SK-N-SH (cell line): ENCODE measurements at regions not wholly inside any gene's neighbourhood (a gene's known extent, or its start where the extent isn't known, plus 50 kb on each side); places are given as distances from the start of the nearest gene placed in this dataset.
A peak's percentile ranks its signal among the peaks of the same experiment; 100 is the strongest.

Source experiments
- CTCF ChIA-PET: fragments of 300-600, 350-600 bp; formaldehyde crosslinking; extraction: SDS; loops from one replicate; lab custom pipeline; 2021; lab: Yijun Ruan, JAX
- POLR2A ChIA-PET: fragments of 350-600 bp; sonication (Branson Sonifier 250); formaldehyde crosslinking; extraction: SDS; loops from one replicate; lab custom pipeline; 2020; ENCODE audit warnings: antibody characterized with exemption, inconsistent platforms; lab: Yijun Ruan, JAX
- DNase-seq: peaks from one replicate; pipeline ENCODE4 v3.0.0; 2012
- H2AFZ ChIP-seq: fragments of 200-600 bp; sonication (generic); 2 replicates; pipeline ENCODE4 v1.8.1; 2016; ENCODE audit warnings: antibody characterized with exemption, mild to moderate bottlenecking, low read depth
- H3F3A ChIP-seq: fragments of 200-600 bp; sonication (generic); replicated peaks from 2 replicates; pipeline ENCODE3; 2016; ENCODE audit warnings: antibody characterized with exemption, mild to moderate bottlenecking; ENCODE audit not compliant: insufficient read depth
- H3K27ac ChIP-seq, 2 experiments: fragments of 200-500 bp in 1 of 2; fragments of 200-600 bp in 1 of 2; sonication (Bioruptor generic) in 1 of 2; sonication (generic), shearing (Covaris generic) in 1 of 2; 2 replicates each; pipeline versions ENCODE4 v1.5.1 to v1.6.1; 2014 to 2016; ENCODE audit warnings: low read depth in 2 of 2, inconsistent platforms in 1 of 2, low read length in 1 of 2, mild to moderate bottlenecking in 1 of 2, mixed read lengths in 1 of 2
- H3K27me3 ChIP-seq: fragments of 200-600 bp; sonication (generic), shearing (Covaris generic); 2 replicates; pipeline ENCODE4 v1.6.1; 2016; ENCODE audit warnings: mixed run types; ENCODE audit not compliant: insufficient read depth
- H3K36me3 ChIP-seq, 2 experiments: fragments of 200-500 bp in 1 of 2; fragments of 200-600 bp in 1 of 2; sonication (Bioruptor generic) in 1 of 2; sonication (generic) in 1 of 2; replicated peaks in 1 of 2; 2 replicates each; pipeline versions ENCODE3 to v1.5.1; 2014 to 2016; ENCODE audit warnings: low read length in 1 of 2, mild to moderate bottlenecking in 1 of 2; ENCODE audit not compliant: insufficient read depth in 2 of 2, control insufficient read depth in 1 of 2
- H3K4me1 ChIP-seq, 2 experiments: fragments of 200-500 bp in 1 of 2; fragments of 200-600 bp in 1 of 2; sonication (Bioruptor generic) in 1 of 2; sonication (generic), shearing (Covaris generic) in 1 of 2; 2 replicates each; pipeline versions ENCODE4 v1.5.1 to v1.6.1; 2014 to 2016; ENCODE audit warnings: low read depth in 1 of 2, low read length in 1 of 2, mixed run types in 1 of 2; ENCODE audit not compliant: insufficient read depth in 2 of 2, control insufficient read depth in 1 of 2
- H3K4me2 ChIP-seq: fragments of 200-600 bp; sonication (generic), shearing (Covaris generic); 2 replicates; pipeline ENCODE4 v1.6.1; 2017; ENCODE audit warnings: mixed run types
- H3K4me3 ChIP-seq, 2 experiments: fragments of 200-500 bp in 1 of 2; fragments of 200-600 bp in 1 of 2; sonication (Bioruptor generic) in 1 of 2; sonication (generic), shearing (Covaris generic) in 1 of 2; 2 replicates each; pipeline versions ENCODE4 v1.5.1 to v1.8.1; 2014 to 2016; ENCODE audit warnings: low read depth in 2 of 2, inconsistent platforms in 1 of 2, low read length in 1 of 2, mild to moderate bottlenecking in 1 of 2, mixed read lengths in 1 of 2, moderate library complexity in 1 of 2
- H3K79me2 ChIP-seq: fragments of 200-600 bp; sonication (generic); 2 replicates; pipeline ENCODE4 v1.8.1; 2017; ENCODE audit warnings: mild to moderate bottlenecking; ENCODE audit not compliant: insufficient read depth
- H3K9ac ChIP-seq: fragments of 200-600 bp; sonication (generic); 2 replicates; pipeline ENCODE4 v1.6.1; 2017; ENCODE audit warnings: mixed run types
- H3K9me2 ChIP-seq: fragments of 200-600 bp; sonication (generic); 2 replicates; pipeline ENCODE4 v1.6.1; 2017; ENCODE audit warnings: mixed run types
- H3K9me3 ChIP-seq: fragments of 200-600 bp; sonication (generic); 2 replicates; pipeline ENCODE4 v1.6.1; 2017; ENCODE audit warnings: mixed run types, mild to moderate bottlenecking, moderate library complexity
- H4K20me1 ChIP-seq: fragments of 200-600 bp; sonication (generic); 2 replicates; pipeline ENCODE4 v1.6.1; 2017; ENCODE audit warnings: mild to moderate bottlenecking, mixed run types; ENCODE audit not compliant: insufficient read depth
- CHD2 ChIP-seq: fragments of 150-350 bp; IDR thresholded peaks from 2 replicates; pipeline ENCODE4 v1.6.1; 2018; ENCODE audit warnings: low read length; ENCODE audit not compliant: partially characterized antibody
- EP300 ChIP-seq, 2 experiments: IDR thresholded peaks; 2 replicates each; pipeline versions ENCODE4 v1.4.0 to v1.6.1; 2012; ENCODE audit warnings: borderline replicate concordance in 1 of 2, low read depth in 1 of 2, low read length in 1 of 2
- FOSL2 ChIP-seq: IDR thresholded peaks from 2 replicates; pipeline ENCODE4 v1.4.0; 2012; ENCODE audit warnings: low read depth, mild to moderate bottlenecking, moderate library complexity, borderline replicate concordance
- FOXJ3 ChIP-seq: sonication (generic); formaldehyde crosslinking; IDR thresholded peaks from 2 replicates; pipeline ENCODE4 v1.5.1; 2020; ENCODE audit warnings: mild to moderate bottlenecking, missing genetic modification reagents
- FOXM1 ChIP-seq: IDR thresholded peaks from 2 replicates; pipeline ENCODE4 v1.4.0; 2012; ENCODE audit warnings: low read depth, mild to moderate bottlenecking
- GABPA ChIP-seq: IDR thresholded peaks from 2 replicates; pipeline ENCODE4 v1.4.0; 2012; ENCODE audit warnings: low read depth, mild to moderate bottlenecking
- GATA2 ChIP-seq: sonication (generic); formaldehyde crosslinking; IDR thresholded peaks from 2 replicates; pipeline ENCODE4 v1.5.0; 2020; ENCODE audit warnings: mild to moderate bottlenecking, missing genetic modification reagents
- JUND ChIP-seq: IDR thresholded peaks from 2 replicates; pipeline ENCODE4 v1.4.0; 2012
- MXI1 ChIP-seq: IDR thresholded peaks from 2 replicates; pipeline ENCODE4 v1.6.1; 2012; ENCODE audit warnings: mild to moderate bottlenecking, low read depth, low read length, improper control_type of control experiment
- NFIC ChIP-seq: IDR thresholded peaks from 2 replicates; pipeline ENCODE4 v1.4.0; 2012; ENCODE audit warnings: borderline replicate concordance
- RAD21 ChIP-seq: IDR thresholded peaks from 2 replicates; pipeline ENCODE4 v1.6.1; 2012; ENCODE audit warnings: mild to moderate bottlenecking, low read length
- RCOR1 ChIP-seq: fragments of 150-350 bp; IDR thresholded peaks from 2 replicates; pipeline ENCODE4 v1.6.1; 2017; ENCODE audit warnings: antibody characterized with exemption, low read length
- RFX5 ChIP-seq: IDR thresholded peaks from 2 replicates; pipeline ENCODE4 v1.6.1; 2012; ENCODE audit warnings: mild to moderate bottlenecking, improper control_type of control experiment, low read length
- RXRA ChIP-seq: IDR thresholded peaks from 2 replicates; pipeline ENCODE4 v1.4.0; 2012; ENCODE audit warnings: low read depth, mild to moderate bottlenecking, borderline replicate concordance
- SMC3 ChIP-seq: IDR thresholded peaks from 2 replicates; pipeline ENCODE4 v1.6.1; 2012; ENCODE audit warnings: low read depth, low read length, improper control_type of control experiment
- USF2 ChIP-seq: fragments of 150-350 bp; IDR thresholded peaks from 2 replicates; pipeline ENCODE4 v1.6.1; 2017; ENCODE audit warnings: antibody characterized with exemption, low read length, low read depth, borderline replicate concordance
- WGBS: methylation state at CpG from one replicate; pipeline ENCODE4 v1.1.6; 2017; ENCODE audit warnings: low lambda C conversion rate; 5-methylcytosine and 5-hydroxymethylcytosine counted together
- TF ChIP-seq, protein P1 (sequence below): IDR thresholded peaks from 2 replicates; pipeline ENCODE4 v1.4.0; 2012; ENCODE audit warnings: low read depth, borderline replicate concordance
- TF ChIP-seq, protein P2 (sequence below): fragments of 150-350 bp; IDR thresholded peaks from 2 replicates; pipeline ENCODE4 v1.6.1; 2016; ENCODE audit warnings: mild to moderate bottlenecking, low read depth, low read length
- TF ChIP-seq, protein P3 (sequence below): IDR thresholded peaks from 2 replicates; pipeline ENCODE4; 2012

DNA sequence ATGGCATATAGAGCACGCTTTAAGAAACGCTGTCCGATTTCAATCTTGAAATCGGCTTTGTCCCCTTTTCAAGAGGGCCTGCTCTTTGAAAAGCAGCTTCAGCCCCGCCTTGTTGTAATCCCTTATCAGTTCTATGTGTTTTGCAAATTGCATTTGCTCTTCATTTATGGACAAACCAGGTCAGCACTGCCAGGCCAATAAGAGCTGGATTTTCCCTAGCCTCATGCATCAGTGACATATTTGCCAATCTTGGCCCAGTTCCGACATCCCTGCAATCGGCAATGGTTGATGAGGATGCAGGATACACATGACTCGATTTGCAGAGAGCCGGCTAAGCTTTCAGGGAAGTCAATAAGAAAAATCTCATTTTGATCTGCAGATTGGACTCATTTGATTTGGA lies 529.1 kb upstream of the CLINT1 start:
- H3K4me2 ChIP-seq = no peak overlapping the region
- DNase-seq = peak; percentile 50
- CTCF ChIA-PET = interaction anchor here (0.5 to 1.9 kb wide), 7 partner anchors 26 to 313 kb away, joined by 3 to 5 read pairs (median 4); no protein-coding TSS in a partner anchor
- POLR2A ChIA-PET = no interaction called here
- H3K4me1 ChIP-seq = peaks cover 18 to 19% of the 10 kb centered on the region in 2 experiments
- no peak overlapping the region for H3K4me3 ChIP-seq
- no peak overlapping the region for H3K9ac ChIP-seq
- no peaks in the 10 kb centered on the region for H3K9me2 ChIP-seq
- TF ChIP-seq RCOR1 (peak; percentile 77), EP300 (IDR thresholded peaks at IDR 0.05; ENCODE audit: borderline replicate concordance in 1 of 2, low read depth in 1 of 2, low read length in 1 of 2) (peak in 1 of 2 experiments; percentile 81; a peak in 1 of 4 replicates), GABPA (no peak), JUND (no peak), FOXM1 (no peak), MXI1 (peak; percentile 73; the same call in 1 of the 2 replicates), FOSL2 (no peak), RFX5 (0 out of 2 replicates have a peak, but pooled peaks have one; percentile 38), RXRA (no peak), RAD21 (peak; percentile 36), GATA2 (peak; percentile 98), SMC3 (no peak; the same call in 1 of the 2 replicates), CHD2 (peak; percentile 64), FOXJ3 (peak; percentile 90)
- TF ChIP-seq, protein P1, sequence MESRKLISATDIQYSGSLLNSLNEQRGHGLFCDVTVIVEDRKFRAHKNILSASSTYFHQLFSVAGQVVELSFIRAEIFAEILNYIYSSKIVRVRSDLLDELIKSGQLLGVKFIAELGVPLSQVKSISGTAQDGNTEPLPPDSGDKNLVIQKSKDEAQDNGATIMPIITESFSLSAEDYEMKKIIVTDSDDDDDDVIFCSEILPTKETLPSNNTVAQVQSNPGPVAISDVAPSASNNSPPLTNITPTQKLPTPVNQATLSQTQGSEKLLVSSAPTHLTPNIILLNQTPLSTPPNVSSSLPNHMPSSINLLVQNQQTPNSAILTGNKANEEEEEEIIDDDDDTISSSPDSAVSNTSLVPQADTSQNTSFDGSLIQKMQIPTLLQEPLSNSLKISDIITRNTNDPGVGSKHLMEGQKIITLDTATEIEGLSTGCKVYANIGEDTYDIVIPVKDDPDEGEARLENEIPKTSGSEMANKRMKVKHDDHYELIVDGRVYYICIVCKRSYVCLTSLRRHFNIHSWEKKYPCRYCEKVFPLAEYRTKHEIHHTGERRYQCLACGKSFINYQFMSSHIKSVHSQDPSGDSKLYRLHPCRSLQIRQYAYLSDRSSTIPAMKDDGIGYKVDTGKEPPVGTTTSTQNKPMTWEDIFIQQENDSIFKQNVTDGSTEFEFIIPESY = no peak
- H3K27me3 ChIP-seq = no peaks in the 10 kb centered on the region
- no peaks in the 10 kb centered on the region for H3K36me3 ChIP-seq
- peaks cover 38% of the 10 kb centered on the region for H3F3A ChIP-seq
- H3K9me3 ChIP-seq = no peaks in the 10 kb centered on the region
- WGBS = 61% methylated on average over 9 of the region's 9 CpGs
- no peaks in the 10 kb centered on the region for H4K20me1 ChIP-seq
- no peak overlapping the region for H2AFZ ChIP-seq
- peak overlapping the region in 1 of 2 experiments; percentile 84; a peak in 3 of 4 replicates for H3K27ac ChIP-seq
- no peaks in the 10 kb centered on the region for H3K79me2 ChIP-seq

GRCh38 chr5:158387499-158387898 lies 528.6 kb upstream of the CLINT1 start:
- Histone ChIP-seq H3K36me3 (no peaks in the 10 kb centered on the region), H3K27me3 (no peaks in the 10 kb centered on the region), H3K4me3 (no peak overlapping the region), H3K9me3 (no peaks in the 10 kb centered on the region), H2AFZ (no peak overlapping the region), H3K4me2 (no peak overlapping the region), H3K9ac (no peak overlapping the region), H3K4me1 (peaks cover 19 to 23% of the 10 kb centered on the region in 2 experiments), H3F3A (peaks cover 42% of the 10 kb centered on the region), H3K79me2 (no peaks in the 10 kb centered on the region)
- ChIA-PET POLR2A (no interaction called here), CTCF (interaction anchor here (1.1 to 1.9 kb wide), 5 partner anchors 37 to 313 kb away, joined by 3 to 5 read pairs (median 4); no protein-coding TSS in a partner anchor)
- 35% methylated on average over 1 of the region's 1 CpG for WGBS
- peak; percentile 19 for DNase-seq
- TF ChIP-seq GATA2 (no peak), RFX5 (no peak), FOXM1 (no peak), NFIC (no peak), RAD21 (no peak), GABPA (no peak), JUND (no peak), SMC3 (no peak), MXI1 (no peak), USF2 (no peak), RCOR1 (no peak)
- TF ChIP-seq, protein P2, sequence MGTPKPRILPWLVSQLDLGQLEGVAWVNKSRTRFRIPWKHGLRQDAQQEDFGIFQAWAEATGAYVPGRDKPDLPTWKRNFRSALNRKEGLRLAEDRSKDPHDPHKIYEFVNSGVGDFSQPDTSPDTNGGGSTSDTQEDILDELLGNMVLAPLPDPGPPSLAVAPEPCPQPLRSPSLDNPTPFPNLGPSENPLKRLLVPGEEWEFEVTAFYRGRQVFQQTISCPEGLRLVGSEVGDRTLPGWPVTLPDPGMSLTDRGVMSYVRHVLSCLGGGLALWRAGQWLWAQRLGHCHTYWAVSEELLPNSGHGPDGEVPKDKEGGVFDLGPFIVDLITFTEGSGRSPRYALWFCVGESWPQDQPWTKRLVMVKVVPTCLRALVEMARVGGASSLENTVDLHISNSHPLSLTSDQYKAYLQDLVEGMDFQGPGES = no peak
- TF ChIP-seq, protein P3, sequence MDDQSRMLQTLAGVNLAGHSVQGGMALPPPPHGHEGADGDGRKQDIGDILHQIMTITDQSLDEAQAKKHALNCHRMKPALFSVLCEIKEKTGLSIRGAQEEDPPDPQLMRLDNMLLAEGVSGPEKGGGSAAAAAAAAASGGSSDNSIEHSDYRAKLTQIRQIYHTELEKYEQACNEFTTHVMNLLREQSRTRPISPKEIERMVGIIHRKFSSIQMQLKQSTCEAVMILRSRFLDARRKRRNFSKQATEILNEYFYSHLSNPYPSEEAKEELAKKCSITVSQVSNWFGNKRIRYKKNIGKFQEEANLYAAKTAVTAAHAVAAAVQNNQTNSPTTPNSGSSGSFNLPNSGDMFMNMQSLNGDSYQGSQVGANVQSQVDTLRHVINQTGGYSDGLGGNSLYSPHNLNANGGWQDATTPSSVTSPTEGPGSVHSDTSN = no peak
- TF ChIP-seq, all 33 proteins: peak for 0
- no peaks in the 10 kb centered on the region for H3K9me2 ChIP-seq
- H3K27ac ChIP-seq = peak overlapping the region in 1 of 2 experiments; percentile 84; a peak in 3 of 4 replicates
- no peaks in the 10 kb centered on the region for H4K20me1 ChIP-seq
